GM12874 (cell line): ENCODE measurements at regions not wholly inside any gene's neighbourhood (a gene's known extent, or its start where the extent isn't known, plus 50 kb on each side); places are given as distances from the start of the nearest gene placed in this dataset.

Experiments
- CTCF ChIP-seq: IDR thresholded peaks from 2 replicates; pipeline ENCODE4 v1.5.1; 2011; ENCODE audit warnings: low read depth, mild to moderate bottlenecking, control low read depth, low read length, moderate library complexity; ENCODE audit not compliant: insufficient read depth

DNA sequence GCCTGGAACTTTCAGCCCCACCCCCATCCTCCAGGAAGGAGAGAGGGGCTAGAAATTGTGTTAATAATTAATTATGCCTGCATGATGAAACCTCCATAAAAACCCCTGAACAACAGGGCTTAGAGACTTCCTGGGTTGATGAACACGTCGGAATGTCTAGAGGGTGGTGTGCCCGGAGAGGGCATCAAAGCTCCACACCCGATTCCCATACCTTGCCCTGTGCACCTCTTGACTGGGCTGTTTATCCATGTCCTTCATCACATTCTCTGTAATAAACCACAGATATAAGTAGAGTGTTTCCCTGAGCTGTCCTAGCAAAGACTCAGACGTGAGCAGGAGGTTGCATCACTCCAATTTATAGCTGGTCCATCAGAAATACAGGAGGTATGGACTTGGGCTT lies 624.0 kb downstream of the NPHP4 start:
- no peak for TF ChIP-seq CTCF

DNA sequence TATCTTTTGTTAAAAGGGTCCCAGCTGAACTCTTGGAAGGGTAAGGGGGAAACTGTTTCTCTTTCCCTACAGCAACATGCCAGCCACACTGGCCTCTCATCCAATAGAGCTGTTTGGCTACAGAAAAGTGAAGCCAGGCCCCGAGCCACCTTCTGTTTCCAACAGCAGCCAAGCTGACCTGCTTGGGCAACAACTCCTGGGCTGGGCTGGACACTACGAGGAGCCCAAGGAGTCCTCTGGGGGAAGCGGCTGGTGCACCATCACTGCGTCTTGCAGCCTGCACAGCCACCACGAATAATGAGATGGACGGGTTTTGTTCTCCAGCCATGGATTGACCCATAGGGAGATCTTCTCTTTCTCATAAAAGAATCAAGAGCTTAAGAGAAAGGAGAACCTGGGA lies 624.9 kb downstream of the NPHP4 start:
- TF ChIP-seq CTCF, result no peak

GRCh38 chr1:5365751-5366150 lies 626.5 kb downstream of the NPHP4 start:
- no peak for TF ChIP-seq CTCF

- no peak for TF ChIP-seq CTCF
Observed at GRCh38 chr1:5364591-5364990, 627.6 kb downstream of the NPHP4 start.

DNA sequence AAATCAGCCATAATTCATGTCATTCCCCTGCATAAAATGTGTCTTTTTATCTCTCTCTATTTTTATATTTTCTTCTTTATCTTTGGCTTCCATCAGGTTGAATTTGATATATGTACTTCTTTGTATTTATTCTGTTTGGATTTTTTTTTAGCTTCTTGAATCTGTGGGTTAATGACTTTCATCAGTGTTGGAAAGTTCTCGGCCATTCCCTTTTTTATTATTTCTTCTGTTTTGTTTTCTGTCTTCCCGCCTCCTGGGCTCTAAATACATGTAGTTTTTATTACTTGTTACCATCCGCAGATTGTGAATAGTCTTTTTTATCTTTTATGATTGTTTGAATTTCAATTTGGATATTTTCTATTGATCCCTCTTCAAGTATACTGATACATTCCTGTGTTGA lies 637.5 kb downstream of the NPHP4 start:
- no peak for TF ChIP-seq CTCF

- no peak for TF ChIP-seq CTCF
Observed at GRCh38 chr1:5351366-5351765, 640.9 kb downstream of the NPHP4 start.

DNA sequence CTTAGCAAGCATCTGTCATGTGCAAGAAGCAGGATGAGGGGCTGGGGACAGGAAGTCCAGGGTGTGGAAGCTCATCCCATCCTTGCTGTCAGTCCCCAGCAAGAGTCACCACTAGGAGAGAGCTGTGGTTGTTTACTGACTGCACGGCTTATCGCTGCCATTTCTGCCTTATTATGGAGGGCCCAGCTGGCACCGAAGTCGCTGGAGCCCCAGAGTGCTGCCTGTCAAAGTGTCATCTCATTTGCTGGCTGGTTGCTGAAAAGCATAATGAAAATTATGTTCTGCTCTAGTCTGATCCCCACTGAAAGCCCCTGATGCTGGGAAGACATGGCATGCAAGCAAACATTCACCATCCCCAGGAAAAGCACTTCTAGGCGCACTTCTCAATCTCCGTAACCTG lies 642.7 kb downstream of the NPHP4 start:
- no peak for TF ChIP-seq CTCF
